NCI-H146 (cell line): ENCODE measurements at regions not wholly inside any gene's neighbourhood (a gene's known extent, or its start where the extent isn't known, plus 50 kb on each side); places are given as distances from the start of the nearest gene placed in this dataset.
"Not testable (repeated sequence)": the region's sequence is repeated elsewhere in the genome, so short reads cannot be mapped to it uniquely, and the experiment has no call there.

Source experiments
- DNase-seq: peaks from one replicate; lab custom pipeline; 2025; lab: John Stamatoyannopoulos, UW

DNA sequence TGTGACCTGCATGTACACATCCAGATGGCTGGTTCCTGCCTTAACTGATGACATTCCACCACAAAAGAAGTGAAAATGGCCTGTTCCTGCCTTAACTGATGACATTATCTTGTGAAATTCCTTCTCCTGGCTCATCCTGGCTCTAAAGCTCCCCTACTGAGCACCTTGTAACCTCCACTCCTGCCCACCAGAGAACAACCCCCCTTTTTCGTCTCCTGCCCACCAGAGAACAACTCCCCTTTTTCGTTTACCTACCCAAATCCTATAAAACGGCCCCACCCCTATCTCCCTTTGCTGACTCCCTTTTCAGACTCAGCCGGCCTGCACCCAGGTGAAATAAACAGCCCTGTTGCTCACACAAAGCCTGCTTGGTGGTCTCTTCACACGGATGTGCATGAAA lies 212.2 kb downstream of the KITLG start:
- not testable (repeated sequence) for DNase-seq

- DNase-seq: no peak
Measured at GRCh38 chr12:88371416-88372183, 208.7 kb downstream of the KITLG start.

DNA sequence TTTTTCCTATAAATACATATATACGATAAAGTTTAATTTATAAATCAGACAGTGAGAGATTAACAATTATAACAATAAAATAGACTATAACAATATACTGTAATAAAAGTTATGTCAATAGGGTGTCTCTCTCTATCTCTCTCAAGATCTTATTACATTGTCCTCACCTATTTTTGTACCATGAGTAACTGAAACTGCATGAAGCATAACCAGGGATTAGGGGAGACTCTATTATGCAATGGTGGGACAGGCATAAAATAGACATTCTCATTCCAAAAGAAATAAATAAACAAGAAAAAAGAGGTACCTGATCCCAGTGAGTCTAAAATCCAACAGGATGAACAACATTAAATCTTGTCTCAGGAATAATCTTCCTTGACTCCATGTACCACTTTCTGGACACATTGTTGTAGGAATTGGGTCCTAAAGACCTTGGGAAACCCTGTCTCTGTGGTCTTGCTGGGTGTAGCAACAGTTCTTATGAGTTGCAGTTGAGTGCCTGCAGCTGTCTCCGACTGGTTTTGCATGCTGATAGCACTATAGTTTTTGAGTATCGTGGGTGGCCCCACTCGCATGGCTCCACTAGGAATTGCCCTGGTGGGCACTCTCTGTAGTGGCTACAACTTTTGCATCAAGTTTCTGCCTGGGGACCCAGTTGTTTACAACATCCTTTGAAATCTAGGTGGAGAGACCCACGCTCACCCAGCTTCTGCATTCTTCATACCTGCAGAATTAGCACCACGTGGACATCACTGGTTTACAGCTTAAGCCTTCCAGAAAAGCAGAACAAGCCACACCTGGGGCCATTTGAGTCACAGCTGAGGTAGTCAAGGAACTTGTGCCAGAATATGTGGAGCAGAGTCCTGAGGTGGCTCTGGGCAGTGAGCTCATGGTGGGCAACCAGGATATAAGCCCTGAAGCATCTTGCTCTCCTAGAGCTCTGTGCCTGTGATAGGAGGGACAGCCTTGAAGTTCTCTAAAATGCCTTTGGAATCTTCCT lies 204.7 kb downstream of the KITLG start:
- no peak for DNase-seq

GRCh38 chr12:88377973-88378372 lies 202.3 kb downstream of the KITLG start:
- no peak for DNase-seq

DNA sequence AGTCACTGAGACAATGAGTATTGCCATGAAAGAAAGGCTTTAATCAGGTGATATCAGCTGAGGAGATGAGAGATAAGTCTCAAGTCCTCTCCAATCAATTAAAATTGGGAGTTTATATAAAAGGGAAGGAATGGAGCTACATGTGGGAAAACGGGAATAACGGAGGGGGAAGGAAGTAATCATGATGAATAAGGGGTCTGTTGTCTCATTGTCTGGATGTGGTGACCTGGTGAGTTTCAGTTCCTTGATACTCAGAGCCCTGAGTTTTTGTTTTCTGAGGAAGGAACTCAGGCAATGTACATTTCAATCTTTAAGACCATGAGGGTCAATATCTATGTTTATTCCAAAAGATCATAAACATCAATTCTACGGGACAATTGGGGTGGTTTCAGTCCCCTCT lies 198.8 kb downstream of the KITLG start:
- no peak for DNase-seq

DNA sequence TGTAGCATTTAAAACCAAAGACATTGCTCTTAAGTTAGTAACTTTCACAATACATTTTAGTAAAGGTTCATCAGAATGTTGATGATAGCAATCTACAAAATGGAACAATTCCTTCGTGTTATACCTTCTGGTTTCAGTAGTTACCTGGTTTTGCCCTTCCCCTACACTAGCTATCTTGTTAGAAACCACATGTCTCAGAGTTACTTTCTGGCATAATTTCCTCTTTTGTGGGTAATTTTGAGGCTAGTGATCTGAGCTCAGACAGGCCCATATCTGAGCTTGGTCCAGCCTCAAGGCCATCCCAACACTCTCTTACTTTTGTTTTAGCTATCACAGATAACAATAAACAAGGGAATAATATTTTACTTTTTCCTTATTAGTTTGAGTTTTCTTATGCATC lies 196.9 kb downstream of the KITLG start:
- DNase-seq: no peak

DNA sequence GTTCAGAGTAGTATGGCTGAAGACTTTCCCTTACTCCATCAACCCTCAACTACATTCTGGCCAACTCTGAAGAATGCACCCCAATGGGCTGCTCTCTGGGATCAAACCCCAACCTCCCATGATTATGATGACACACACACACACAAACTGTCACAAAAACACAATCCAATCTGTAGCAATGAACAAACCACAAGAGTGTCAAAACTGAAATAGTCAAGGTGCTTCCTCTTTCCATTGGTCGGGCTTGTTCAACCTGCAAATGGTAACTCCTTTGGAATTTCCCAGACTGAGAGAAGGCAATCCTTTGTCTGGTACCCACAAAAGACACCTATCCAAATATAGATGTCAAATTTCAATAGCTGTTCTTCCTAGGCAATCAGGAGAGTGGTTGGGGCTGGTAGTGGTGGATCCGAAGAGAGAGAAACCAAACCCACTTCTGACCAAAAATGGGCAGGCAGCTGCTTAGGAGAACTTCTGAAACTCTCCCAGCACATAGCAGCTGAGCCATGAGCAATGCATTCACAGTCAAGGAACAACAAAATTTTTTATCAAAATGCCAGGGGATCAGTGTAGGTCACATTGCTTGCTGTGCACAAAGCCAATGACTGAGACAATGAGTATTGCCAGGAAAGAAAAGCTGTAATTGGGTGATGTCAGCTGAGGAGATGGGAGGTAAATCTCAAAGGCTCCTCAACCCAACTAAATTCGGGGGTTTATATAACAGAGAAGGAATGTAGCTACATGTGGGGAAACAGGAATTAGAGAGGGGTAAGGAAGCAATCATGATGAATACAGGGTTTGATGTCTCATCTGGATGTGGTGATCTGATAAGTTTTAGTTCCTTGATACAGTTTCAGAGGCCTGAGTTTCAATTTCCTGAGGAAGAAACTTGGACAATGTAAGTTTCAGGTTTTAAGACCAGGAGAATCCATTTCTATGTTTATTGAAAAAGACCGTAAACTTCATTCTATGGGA lies 191.4 kb downstream of the KITLG start:
- DNase-seq: no peak

DNA sequence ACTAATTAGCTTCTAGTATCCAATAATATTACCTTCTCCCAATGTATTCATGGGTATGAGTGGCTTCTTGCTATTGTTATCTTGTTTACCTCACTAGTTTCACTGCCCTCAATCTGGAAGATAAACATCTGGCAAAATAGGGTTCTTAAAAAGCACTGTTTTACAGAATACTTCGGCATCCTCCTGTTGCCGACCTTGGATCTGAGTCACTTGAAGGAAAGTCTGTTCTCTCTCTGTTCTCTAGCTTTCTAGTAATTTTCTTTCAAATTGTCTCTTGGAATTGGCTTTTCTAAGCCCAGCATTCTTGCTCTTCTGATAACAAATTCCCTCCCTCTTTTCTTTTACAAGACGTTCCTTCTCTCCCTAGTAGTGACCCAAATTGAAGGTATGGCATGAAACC lies 189.5 kb downstream of the KITLG start:
- DNase-seq: no peak

- no peak for DNase-seq
Measured at GRCh38 chr12:88391556-88391955, 188.7 kb downstream of the KITLG start.

DNA sequence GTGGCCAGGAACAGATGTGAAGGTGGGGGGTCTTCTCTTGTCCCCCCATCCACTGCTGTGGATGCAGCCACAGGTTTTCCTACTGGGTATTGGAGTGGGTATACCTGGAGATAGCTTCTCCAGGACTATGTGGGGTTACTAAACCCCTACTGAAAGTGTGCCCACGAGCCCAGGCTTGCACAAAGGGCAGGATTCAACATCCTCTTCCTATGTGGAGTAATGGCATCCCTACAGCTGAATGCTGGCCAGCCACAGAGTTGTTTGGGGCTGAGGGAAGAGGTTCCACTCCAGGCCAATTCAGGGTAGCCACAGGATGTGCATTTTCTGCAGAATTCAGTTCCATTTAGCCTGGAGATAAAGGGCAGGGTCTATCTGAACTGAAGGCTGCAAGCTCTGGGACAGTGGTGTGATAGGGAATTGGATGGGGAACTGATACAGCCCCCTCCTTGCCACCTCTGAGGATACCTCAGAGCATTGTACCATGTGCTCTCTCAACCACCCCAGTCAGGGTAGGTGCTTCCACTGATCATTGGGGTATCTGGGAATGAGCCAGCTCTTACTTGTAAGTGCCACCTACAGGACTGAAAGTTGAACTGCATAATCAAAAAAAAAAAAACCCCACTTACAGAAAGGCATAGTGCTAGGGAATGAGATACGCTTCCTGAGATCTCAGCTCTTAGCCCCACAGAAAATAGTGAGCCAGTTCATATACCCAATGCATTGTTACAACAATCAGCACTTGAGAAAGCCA lies 187.1 kb downstream of the KITLG start:
- DNase-seq: peak; percentile 3

DNA sequence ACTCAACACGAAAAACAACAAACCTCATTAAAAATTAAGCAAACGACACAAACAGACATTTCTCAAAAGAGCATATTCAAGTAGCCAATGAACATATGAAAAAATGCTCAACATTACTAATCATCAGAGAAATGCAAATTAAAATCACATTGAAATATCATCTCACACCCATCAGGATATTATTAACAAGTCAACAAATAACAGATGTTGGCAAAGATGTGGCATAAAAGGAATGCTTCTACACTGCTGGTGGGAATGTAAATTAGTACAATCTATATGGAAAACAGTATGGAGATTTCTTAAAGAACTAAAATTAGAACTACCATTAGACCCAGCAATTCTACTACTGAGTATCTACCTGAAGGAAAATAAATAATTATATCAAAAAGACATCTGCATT lies 182.2 kb downstream of the KITLG start:
- no peak for DNase-seq

GRCh38 chr12:88399811-88400210 lies 180.5 kb downstream of the KITLG start:
- DNase-seq: no peak

DNA sequence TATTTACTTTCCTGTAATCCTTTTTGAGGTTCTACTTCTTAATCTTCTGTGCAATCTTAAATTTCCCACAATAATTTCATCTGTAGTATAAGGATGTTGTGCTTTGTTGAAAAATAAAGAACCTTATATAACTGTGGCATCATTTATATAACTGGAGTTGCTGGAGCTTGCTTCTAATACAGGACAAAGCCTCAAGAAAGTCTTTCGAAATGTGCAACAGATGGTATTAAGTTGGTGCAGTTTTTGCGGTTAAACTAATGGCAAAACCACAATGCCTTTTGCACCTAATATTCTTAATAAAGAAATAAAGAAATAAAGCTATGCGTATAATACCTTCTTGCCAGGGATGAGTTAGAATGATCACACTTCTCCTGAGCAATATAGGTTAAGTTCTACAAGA lies 180.0 kb downstream of the KITLG start:
- no peak for DNase-seq

DNA sequence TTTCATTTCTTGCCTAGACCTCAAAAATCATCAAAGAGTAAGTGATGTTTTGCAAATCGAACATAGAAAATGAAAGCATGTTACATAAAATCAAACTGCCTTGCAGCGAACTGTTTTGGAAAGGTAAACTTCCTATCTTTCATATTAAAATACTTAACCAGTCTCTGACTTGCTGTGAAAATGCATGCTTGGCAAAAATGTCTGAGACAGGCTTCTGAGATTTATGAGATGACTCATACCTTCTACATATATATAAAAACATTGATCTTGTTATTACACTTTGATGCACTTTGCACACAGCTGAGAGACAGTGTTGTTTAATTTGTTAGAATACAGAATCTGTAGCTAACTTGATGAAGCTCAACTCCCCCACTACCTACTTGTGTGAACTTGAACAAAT lies 179.1 kb downstream of the KITLG start:
- DNase-seq: no peak

- DNase-seq: no peak
Measured at GRCh38 chr12:88406905-88407304, 173.4 kb downstream of the KITLG start.

DNA sequence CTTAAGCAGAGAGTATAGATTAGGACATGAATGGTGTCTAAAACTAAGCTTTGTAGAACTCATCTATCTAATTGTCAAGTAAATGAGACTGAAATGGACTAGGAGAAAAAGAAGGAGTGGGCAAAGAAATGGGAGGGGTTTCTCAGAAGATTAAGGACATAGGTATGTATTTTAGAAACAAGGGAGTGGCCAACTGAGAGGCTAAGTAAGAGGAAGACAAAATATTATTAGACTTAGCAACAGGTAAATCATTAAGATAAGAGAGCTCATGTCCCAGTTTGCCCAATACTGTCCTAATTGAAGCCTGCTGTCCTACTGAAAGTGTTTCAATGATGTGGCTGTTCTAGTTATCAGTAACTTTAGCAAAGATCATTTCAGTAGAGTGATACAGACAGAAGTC lies 171.4 kb downstream of the KITLG start:
- DNase-seq: no peak

DNA sequence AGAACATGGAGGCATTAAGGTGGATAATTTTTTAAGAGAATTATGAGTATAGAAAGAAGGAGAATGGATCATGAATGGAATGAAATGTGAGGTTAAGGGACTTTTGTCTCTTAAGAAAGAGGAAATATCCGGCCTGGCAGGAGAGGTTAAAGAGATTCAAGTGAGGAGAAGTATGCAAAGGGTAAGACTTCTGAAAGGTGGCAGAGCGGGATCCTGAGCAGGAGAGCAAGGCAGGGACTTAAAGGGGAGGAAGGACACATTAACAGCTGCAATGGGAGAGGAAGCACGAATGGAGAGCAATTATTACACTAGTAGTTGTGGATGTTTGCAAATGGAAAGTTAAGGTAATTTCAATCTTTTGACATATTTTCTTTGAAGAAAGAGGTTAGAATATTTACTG lies 171.0 kb downstream of the KITLG start:
- no peak for DNase-seq

DNA sequence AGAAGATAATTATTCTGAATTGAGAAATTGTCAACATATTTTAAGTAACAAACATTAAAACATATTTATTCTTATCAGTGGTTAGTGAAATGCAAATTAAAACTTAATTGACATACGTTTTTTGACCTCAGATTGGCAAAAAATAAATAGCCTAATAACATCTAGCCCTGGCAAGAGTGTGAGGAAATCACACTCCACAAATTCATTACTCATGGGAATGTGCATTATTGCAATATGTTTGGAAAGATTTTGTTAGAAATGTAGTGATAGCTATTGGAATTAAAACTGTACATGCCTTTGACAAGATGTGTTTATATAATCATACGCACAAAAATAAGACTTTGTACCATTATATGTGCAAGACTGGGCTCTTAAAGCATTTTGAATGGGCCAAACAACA lies 168.6 kb downstream of the KITLG start:
- DNase-seq: no peak

DNA sequence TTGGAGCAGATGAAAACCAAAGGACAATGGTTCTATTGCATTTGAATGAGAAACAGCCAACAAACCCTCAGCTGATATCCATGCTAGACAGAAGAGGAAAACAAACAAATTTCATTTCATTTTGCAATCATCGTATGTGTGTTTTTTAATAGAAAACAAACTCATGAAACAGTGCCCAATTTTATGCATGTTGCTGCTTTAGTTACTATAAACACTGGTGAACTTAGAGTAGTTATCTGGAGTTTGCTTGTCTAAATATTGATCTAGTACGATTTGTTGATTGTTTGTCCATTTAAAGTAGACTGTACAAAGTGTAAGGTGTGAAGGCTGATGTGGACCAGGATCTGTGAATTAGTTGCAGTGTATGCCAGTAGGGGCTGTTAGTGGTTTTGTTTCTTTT lies 166.6 kb downstream of the KITLG start:
- DNase-seq: no peak

DNA sequence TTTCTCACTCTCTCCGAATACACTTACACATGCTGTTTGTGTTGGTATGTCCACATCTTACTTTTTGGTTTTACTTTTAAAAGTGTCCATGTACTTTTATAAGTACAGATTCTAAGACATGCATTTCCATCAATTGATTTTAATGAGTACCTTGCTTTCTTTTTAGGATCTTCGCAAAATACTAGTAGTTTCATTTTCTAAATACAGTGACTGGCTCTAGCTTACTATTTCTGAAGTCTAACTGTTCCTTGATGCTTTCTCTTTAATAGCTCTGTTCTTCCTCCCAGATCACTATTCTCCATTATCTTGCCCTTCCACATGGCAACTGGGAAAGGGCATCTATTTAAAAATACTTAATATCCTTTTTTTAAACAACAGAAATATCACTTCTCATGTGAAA lies 164.1 kb downstream of the KITLG start:
- DNase-seq: no peak

GRCh38 chr12:88416786-88417185 lies 163.5 kb downstream of the KITLG start:
- DNase-seq: no peak
